HEK293T (cell line): ENCODE measurements at regions not wholly inside any gene's neighbourhood (a gene's known extent, or its start where the extent isn't known, plus 50 kb on each side); places are given as distances from the start of the nearest gene placed in this dataset.

Experiments
- CTCF ChIA-PET: fragments of 350-600 bp; formaldehyde crosslinking; extraction: SDS; loops from one replicate; lab custom pipeline; 2021; ENCODE audit warnings: antibody characterized with exemption, inconsistent platforms; lab: Yijun Ruan, JAX
- POLR2A ChIA-PET: fragments of 350-600 bp; formaldehyde crosslinking; extraction: SDS; loops from one replicate; lab custom pipeline; 2020; ENCODE audit warnings: antibody characterized with exemption, inconsistent platforms; lab: Yijun Ruan, JAX
- DNase-seq: peaks from one replicate; pipeline ENCODE4 v3.0.0; 2012; ENCODE audit warnings: mixed read lengths; ENCODE audit errors: extremely low spot score
- ARNT ChIP-seq: fragments of 450-650 bp; IDR thresholded peaks from 2 replicates; pipeline ENCODE4 v1.6.1; 2017; ENCODE audit warnings: mild to moderate bottlenecking
- BHLHE40 ChIP-seq: fragments of 450-650 bp; IDR thresholded peaks from 2 replicates; pipeline ENCODE4 v1.6.1; 2016; ENCODE audit warnings: mild to moderate bottlenecking, moderate library complexity, borderline replicate concordance
- CTBP1 ChIP-seq: fragments of 450-650 bp; IDR thresholded peaks from 2 replicates; pipeline ENCODE4 v1.6.1; 2016; ENCODE audit warnings: borderline replicate concordance
- ELF4 ChIP-seq: fragments of 450-650 bp; IDR thresholded peaks from 2 replicates; pipeline ENCODE4 v1.6.1; 2017; ENCODE audit warnings: antibody characterized with exemption
- FOXA1 ChIP-seq: fragments of 450-650 bp; IDR thresholded peaks from 2 replicates; pipeline ENCODE4 v1.6.1; 2016; ENCODE audit warnings: mild to moderate bottlenecking
- FOXK2 ChIP-seq: fragments of 450-650 bp; IDR thresholded peaks from 2 replicates; pipeline ENCODE4 v1.6.1; 2016; ENCODE audit warnings: mild to moderate bottlenecking
- FOXM1 ChIP-seq: fragments of 450-650 bp; IDR thresholded peaks from 2 replicates; pipeline ENCODE4 v1.6.1; 2017; ENCODE audit warnings: mild to moderate bottlenecking, borderline replicate concordance
- HDGF ChIP-seq: fragments of 450-650 bp; IDR thresholded peaks from 2 replicates; pipeline ENCODE4 v1.6.1; 2017; ENCODE audit warnings: antibody characterized with exemption, borderline replicate concordance
- L3MBTL2 ChIP-seq: fragments of 450-650 bp; conservative IDR thresholded peaks from 2 replicates; pipeline ENCODE4 v1.6.1; 2016; ENCODE audit warnings: mild to moderate bottlenecking
- LEF1 ChIP-seq: fragments of 450-650 bp; IDR thresholded peaks from 2 replicates; pipeline ENCODE4 v1.6.1; 2017; ENCODE audit warnings: mild to moderate bottlenecking, borderline replicate concordance
- NFRKB ChIP-seq: fragments of 450-650 bp; IDR thresholded peaks from 2 replicates; pipeline ENCODE4 v1.6.1; 2016; ENCODE audit warnings: mild to moderate bottlenecking, moderate library complexity
- PKNOX1 ChIP-seq: fragments of 450-650 bp; IDR thresholded peaks from 2 replicates; pipeline ENCODE4 v1.6.1; 2016
- SP1 ChIP-seq: fragments of 450-650 bp; IDR thresholded peaks from 2 replicates; pipeline ENCODE4 v1.6.1; 2017
- SUZ12 ChIP-seq: fragments of 450-650 bp; IDR thresholded peaks from 2 replicates; pipeline ENCODE4 v1.6.1; 2016; ENCODE audit warnings: mild to moderate bottlenecking
- TARDBP ChIP-seq: fragments of 450-650 bp; IDR thresholded peaks from 2 replicates; pipeline ENCODE4 v1.6.1; 2016
- ZNF384 ChIP-seq: fragments of 450-650 bp; IDR thresholded peaks from 2 replicates; pipeline ENCODE4 v1.6.1; 2016

GRCh38 chr9:81137976-81138568, 551.3 kb downstream of the TLE1 start:
- no peak for DNase-seq
- TF ChIP-seq L3MBTL2 (no peak), FOXM1 (no peak), NFRKB (no peak), LEF1 (no peak), SUZ12 (no peak), FOXK2 (no peak), ZNF384 (no peak), ARNT (no peak), PKNOX1 (no peak), BHLHE40 (no peak), CTBP1 (no peak), ELF4 (no peak), HDGF (no peak)
- ChIA-PET POLR2A (no interaction called here), CTCF (no interaction called here)

- no peak for TF ChIP-seq FOXM1
- CTCF ChIA-PET = no interaction called here
- no peak for DNase-seq
- POLR2A ChIA-PET = no interaction called here
Observed at GRCh38 chr9:81132796-81133195, 556.6 kb downstream of the TLE1 start.

- DNase-seq = no peak
- CTCF ChIA-PET = no interaction called here
- POLR2A ChIA-PET = no interaction called here
- no peak for TF ChIP-seq FOXA1
- no peak for TF ChIP-seq ELF4
- TF ChIP-seq SP1 = no peak
- TF ChIP-seq FOXM1 = no peak
- TF ChIP-seq TARDBP = no peak
- TF ChIP-seq FOXK2 = no peak
- no peak for TF ChIP-seq ARNT
Observed at GRCh38 chr9:81132318-81132717, 557.0 kb downstream of the TLE1 start.

GRCh38 chr9:81128701-81129100, 560.6 kb downstream of the TLE1 start:
- TF ChIP-seq TARDBP = no peak
- ChIA-PET POLR2A (no interaction called here), CTCF (no interaction called here)
- DNase-seq = no peak

- no peak for DNase-seq
- TF ChIP-seq FOXK2 (no peak), PKNOX1 (no peak)
- ChIA-PET POLR2A (no interaction called here), CTCF (no interaction called here)
Observed at GRCh38 chr9:81125446-81126092, 563.8 kb downstream of the TLE1 start.

GRCh38 chr9:81123526-81123925, 565.8 kb downstream of the TLE1 start:
- no peak for DNase-seq
- POLR2A ChIA-PET = no interaction called here
- TF ChIP-seq FOXM1 (no peak), NFRKB (no peak), PKNOX1 (no peak), ZNF384 (no peak), HDGF (no peak), ELF4 (no peak), FOXK2 (no peak), SP1 (no peak), BHLHE40 (no peak), ARNT (no peak)
- CTCF ChIA-PET = no interaction called here

- no peak for DNase-seq
- CTCF ChIA-PET = no interaction called here
- no peak for TF ChIP-seq HDGF
- TF ChIP-seq BHLHE40 = no peak
- TF ChIP-seq ELF4 = no peak
- no peak for TF ChIP-seq ARNT
- no peak for TF ChIP-seq SUZ12
- no peak for TF ChIP-seq L3MBTL2
- TF ChIP-seq ZNF384 = no peak
- no peak for TF ChIP-seq FOXK2
- TF ChIP-seq TARDBP = no peak
- TF ChIP-seq NFRKB = no peak
- TF ChIP-seq SP1 = no peak
- TF ChIP-seq FOXM1 = no peak
- no peak for TF ChIP-seq FOXA1
- TF ChIP-seq PKNOX1 = no peak
- no peak for TF ChIP-seq LEF1
- no peak for TF ChIP-seq CTBP1
- POLR2A ChIA-PET = no interaction called here
Observed at GRCh38 chr9:81122749-81123148, 566.6 kb downstream of the TLE1 start.
